Liver (tissue), 8 donors: ENCODE measurements at regions not wholly inside any gene's neighbourhood (a gene's known extent, or its start where the extent isn't known, plus 50 kb on each side); places are given as distances from the start of the nearest gene placed in this dataset.

Experiments
- DNase-seq: peaks from one replicate; pipeline ENCODE4 v3.0.0-alpha.2; 2017; ENCODE audit warnings: low spot score
- H3K27ac ChIP-seq, 2 donors: one replicate each; pipeline ENCODE4 v1.7.0; 2013; ENCODE audit warnings: inconsistent platforms in 2 of 2, low read length in 2 of 2, control low read depth in 1 of 2, low read depth in 1 of 2, mild to moderate bottlenecking in 1 of 2
- H3K27me3 ChIP-seq, 4 donors: one replicate each; pipeline versions ENCODE4 v1.6.1 to v1.7.0; 2013; ENCODE audit warnings: low read length in 3 of 4, inconsistent platforms in 1 of 4, mild to moderate bottlenecking in 1 of 4, moderate library complexity in 1 of 4; ENCODE audit not compliant: control insufficient read depth in 4 of 4, insufficient read depth in 4 of 4
- H3K36me3 ChIP-seq, 4 donors: one replicate each; pipeline versions ENCODE4 v1.6.1 to v1.7.0; 2013; ENCODE audit warnings: low read length in 3 of 4, mild to moderate bottlenecking in 3 of 4, low read depth in 1 of 4, moderate library complexity in 1 of 4; ENCODE audit not compliant: control insufficient read depth in 4 of 4, insufficient read depth in 3 of 4
- H3K4me1 ChIP-seq, 4 donors: one replicate each; pipeline versions ENCODE4 v1.6.1 to v1.7.0; 2013; ENCODE audit warnings: low read length in 3 of 4, mild to moderate bottlenecking in 3 of 4, moderate library complexity in 1 of 4; ENCODE audit not compliant: control insufficient read depth in 4 of 4, insufficient read depth in 4 of 4
- H3K4me3 ChIP-seq, 3 donors: one replicate each; pipeline versions ENCODE4 v1.6.1 to v1.7.0; 2013; ENCODE audit warnings: low read length in 3 of 3, control low read depth in 1 of 3, low read depth in 1 of 3, mild to moderate bottlenecking in 1 of 3
- H3K9ac ChIP-seq, 2 donors: one replicate each; pipeline ENCODE4 v1.7.0; 2013; ENCODE audit warnings: low read length in 2 of 2, mild to moderate bottlenecking in 2 of 2, moderate library complexity in 2 of 2, control low read depth in 1 of 2, low read depth in 1 of 2
- H3K9me3 ChIP-seq, 4 donors: one replicate each; pipeline versions ENCODE4 v1.6.1 to v1.7.0; 2013; ENCODE audit warnings: low read length in 3 of 4; ENCODE audit not compliant: control insufficient read depth in 4 of 4
- CTCF ChIP-seq: fragments of 150-350 bp; IDR thresholded peaks from 2 replicates; pipeline ENCODE4 v1.5.1; 2017; ENCODE audit warnings: improper control_type of control experiment, low read depth, low read length; ENCODE audit not compliant: missing input control
- EGR1 ChIP-seq, 2 donors: IDR thresholded peaks; 2 replicates each; pipeline ENCODE4 v1.6.1; 2016 to 2018; ENCODE audit warnings: antibody characterized with exemption in 2 of 2, low read depth in 2 of 2
- FOXA1 ChIP-seq: IDR thresholded peaks from 2 replicates; pipeline ENCODE4 v1.6.1; 2016; ENCODE audit warnings: antibody characterized with exemption
- FOXA2 ChIP-seq: IDR thresholded peaks from 2 replicates; pipeline ENCODE4 v1.6.1; 2016; ENCODE audit warnings: antibody characterized with exemption
- GABPA ChIP-seq, 2 donors: IDR thresholded peaks in 1 of 2; conservative IDR thresholded peaks in 1 of 2; 2 replicates each; pipeline ENCODE4 v1.6.1; 2016; ENCODE audit warnings: antibody characterized with exemption in 2 of 2, mild to moderate bottlenecking in 1 of 2, moderate library complexity in 1 of 2
- HNF4A ChIP-seq, 2 donors: conservative IDR thresholded peaks; 2 replicates each; pipeline ENCODE4 v1.6.1; 2016; ENCODE audit warnings: antibody characterized with exemption in 2 of 2, mild to moderate bottlenecking in 2 of 2
- HNF4G ChIP-seq: IDR thresholded peaks from 2 replicates; pipeline ENCODE4 v1.6.1; 2016; ENCODE audit warnings: antibody characterized with exemption
- JUND ChIP-seq, 2 donors: IDR thresholded peaks; 2 replicates each; pipeline ENCODE4 v1.6.1; 2016; ENCODE audit warnings: antibody characterized with exemption in 2 of 2
- MAX ChIP-seq: IDR thresholded peaks from 2 replicates; pipeline ENCODE4 v1.6.1; 2016; ENCODE audit warnings: antibody characterized with exemption
- NR2F2 ChIP-seq: IDR thresholded peaks from 2 replicates; pipeline ENCODE4 v1.6.1; 2016; ENCODE audit warnings: antibody characterized with exemption
- RAD21 ChIP-seq, 2 donors: IDR thresholded peaks; 2 replicates each; pipeline ENCODE4 v1.6.1; 2016; ENCODE audit warnings: antibody characterized with exemption in 2 of 2, mild to moderate bottlenecking in 2 of 2
- RXRA ChIP-seq, 2 donors: IDR thresholded peaks; 2 replicates each; pipeline ENCODE4 v1.6.1; 2017 to 2018; ENCODE audit warnings: antibody characterized with exemption in 2 of 2, mild to moderate bottlenecking in 1 of 2
- TAF1 ChIP-seq: conservative IDR thresholded peaks from 2 replicates; pipeline ENCODE4 v1.6.1; 2016; ENCODE audit warnings: antibody characterized with exemption, mild to moderate bottlenecking
- YY1 ChIP-seq: IDR thresholded peaks from 2 replicates; pipeline ENCODE4 v1.6.1; 2016; ENCODE audit warnings: antibody characterized with exemption, mild to moderate bottlenecking
- ZBTB33 ChIP-seq: IDR thresholded peaks from 2 replicates; pipeline ENCODE4 v1.6.1; 2016; ENCODE audit warnings: antibody characterized with exemption
- WGBS: extraction: QIAGEN DNeasy Blood & Tissue Kit; methylation state at CpG from one replicate; pipeline ENCODE4 v1.1.7; 2013; 5-methylcytosine and 5-hydroxymethylcytosine counted together
- TF ChIP-seq, protein P1 (sequence below): IDR thresholded peaks from 2 replicates; pipeline ENCODE4 v1.6.1; 2016; ENCODE audit warnings: antibody characterized with exemption
- donor health status: healthy.
- donor health status: healthy.
- donor health status: healthy.
- donor health status: healthy.
- donor health status: healthy.

DNA sequence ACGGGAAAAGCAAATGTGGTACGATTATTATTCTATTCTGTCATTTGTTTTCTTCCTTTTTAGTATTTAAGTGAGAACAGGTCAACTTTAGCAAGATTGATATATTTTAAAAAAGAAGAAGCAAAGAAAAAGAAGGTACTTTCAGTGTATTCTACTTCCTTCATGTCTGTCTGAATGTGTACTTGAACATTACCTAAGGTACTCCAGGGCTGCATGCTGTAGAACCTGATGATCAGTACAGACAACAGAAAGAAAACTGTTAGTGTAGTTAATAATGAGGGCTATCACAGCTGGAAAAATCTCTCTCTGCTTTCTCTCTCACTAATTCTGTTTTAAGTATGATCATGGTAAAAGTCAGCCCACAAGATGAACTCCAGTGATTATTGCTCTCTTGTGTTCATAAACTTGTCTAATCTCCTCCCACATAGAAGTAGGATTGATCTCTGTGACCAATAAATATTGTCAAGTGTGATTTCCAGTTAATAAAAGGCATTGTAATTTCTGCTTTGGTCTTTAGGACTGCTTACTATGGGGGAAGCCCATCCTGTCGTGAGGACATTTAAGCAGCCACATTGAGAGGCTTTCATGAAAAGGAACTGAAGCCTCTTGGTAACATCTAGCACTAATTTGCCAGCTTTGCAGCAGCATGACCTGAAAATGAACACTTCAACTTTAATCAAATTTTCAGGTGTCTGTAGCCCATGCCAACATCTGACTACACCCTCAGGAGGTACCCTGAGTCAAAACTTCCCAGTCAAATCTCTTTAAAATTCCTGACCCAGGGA lies 864.0 kb upstream of the ACO1 start (continued):
- TF ChIP-seq HNF4A (conservative IDR thresholded peaks at IDR 0.05) (no peak), JUND (IDR thresholded peaks at IDR 0.05) (no peak), RAD21 (IDR thresholded peaks at IDR 0.05) (no peak), TAF1 (no peak)

DNA sequence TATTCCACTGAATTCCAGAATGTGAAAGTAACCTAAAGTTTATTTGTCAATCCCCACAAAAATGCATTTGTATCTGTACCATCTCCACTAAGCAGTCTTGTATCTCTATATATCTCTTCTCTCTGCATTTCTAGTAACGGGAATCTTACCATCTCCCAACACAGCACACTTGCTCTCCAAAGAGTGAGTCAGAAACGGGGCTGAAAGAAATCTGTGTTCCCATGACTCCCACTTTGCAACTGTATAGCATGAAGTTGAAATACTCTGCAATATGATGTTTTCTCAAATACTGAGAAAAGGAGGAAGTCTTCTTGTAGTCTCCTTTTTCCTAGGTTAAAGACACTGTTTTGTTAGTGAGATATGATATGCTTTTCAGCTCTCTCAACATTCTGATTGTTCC lies 848.8 kb upstream of the ACO1 start:
- no peaks in the 10 kb centered on the region for H3K27me3 ChIP-seq
- H3K27ac ChIP-seq, result no peak overlapping the region
- H3K9ac ChIP-seq, result no peak overlapping the region
- H3K9me3 ChIP-seq, result peaks cover 0 to 2% (median 0%) of the 10 kb centered on the region in 4 donors
- DNase-seq, result no peak
- no peaks in the 10 kb centered on the region for H3K4me1 ChIP-seq
- WGBS, result 62% methylated on average over 2 of the region's 2 CpGs
- TF ChIP-seq TAF1 (no peak), MAX (no peak), RXRA (IDR thresholded peaks at IDR 0.05) (no peak), HNF4A (conservative IDR thresholded peaks at IDR 0.05) (no peak), GABPA (IDR thresholded peaks at IDR 0.05 in 1 of 2, conservative IDR thresholded peaks at IDR 0.05 in 1 of 2) (no peak)
- no peaks in the 10 kb centered on the region for H3K36me3 ChIP-seq
- no peak overlapping the region for H3K4me3 ChIP-seq

GRCh38 chr9:31536471-31536870 lies 848.0 kb upstream of the ACO1 start:
- Histone ChIP-seq H3K27me3 (no peaks in the 10 kb centered on the region), H3K4me1 (no peaks in the 10 kb centered on the region), H3K4me3 (no peak overlapping the region), H3K9me3 (peaks cover 0 to 2% (median 0%) of the 10 kb centered on the region in 4 donors), H3K36me3 (no peaks in the 10 kb centered on the region), H3K9ac (no peak overlapping the region), H3K27ac (no peak overlapping the region)
- TF ChIP-seq EGR1 (IDR thresholded peaks at IDR 0.05; ENCODE audit: low read depth in 2 of 2), result no peak
- no peak for TF ChIP-seq YY1
- no peak for TF ChIP-seq FOXA2
- TF ChIP-seq HNF4G, result no peak
- no peak for TF ChIP-seq GABPA (IDR thresholded peaks at IDR 0.05 in 1 of 2, conservative IDR thresholded peaks at IDR 0.05 in 1 of 2)
- TF ChIP-seq, protein P1, sequence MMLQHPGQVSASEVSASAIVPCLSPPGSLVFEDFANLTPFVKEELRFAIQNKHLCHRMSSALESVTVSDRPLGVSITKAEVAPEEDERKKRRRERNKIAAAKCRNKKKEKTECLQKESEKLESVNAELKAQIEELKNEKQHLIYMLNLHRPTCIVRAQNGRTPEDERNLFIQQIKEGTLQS, result no peak
- no peak for TF ChIP-seq FOXA1
- no peak for TF ChIP-seq JUND (IDR thresholded peaks at IDR 0.05)
- DNase-seq, result no peak
- WGBS, result 64% methylated on average over 4 of the region's 4 CpGs

- Histone ChIP-seq H3K9me3 (no peaks in the 10 kb centered on the region), H3K36me3 (no peaks in the 10 kb centered on the region), H3K4me3 (no peak overlapping the region), H3K27ac (no peak overlapping the region), H3K9ac (no peak overlapping the region), H3K27me3 (no peaks in the 10 kb centered on the region), H3K4me1 (no peaks in the 10 kb centered on the region)
- 56% methylated on average over 4 of the region's 4 CpGs for WGBS
- no peak for TF ChIP-seq HNF4G
- no peak for TF ChIP-seq RXRA (IDR thresholded peaks at IDR 0.05)
- TF ChIP-seq MAX, result no peak
- TF ChIP-seq NR2F2, result no peak
- no peak for TF ChIP-seq JUND (IDR thresholded peaks at IDR 0.05)
- no peak for TF ChIP-seq CTCF
- no peak for TF ChIP-seq TAF1
- no peak for TF ChIP-seq ZBTB33
- no peak for TF ChIP-seq FOXA2
- TF ChIP-seq RAD21 (IDR thresholded peaks at IDR 0.05), result no peak
- no peak for TF ChIP-seq GABPA (IDR thresholded peaks at IDR 0.05 in 1 of 2, conservative IDR thresholded peaks at IDR 0.05 in 1 of 2)
- TF ChIP-seq, protein P1, result no peak
- TF ChIP-seq FOXA1, result no peak
- TF ChIP-seq YY1, result no peak
- TF ChIP-seq HNF4A (conservative IDR thresholded peaks at IDR 0.05), result no peak
- no peak for DNase-seq
Observed at GRCh38 chr9:31541721-31542281, 842.6 kb upstream of the ACO1 start.
